HG02870 (cell line): ENCODE measurements at regions not wholly inside any gene's neighbourhood (a gene's known extent, or its start where the extent isn't known, plus 50 kb on each side); places are given as distances from the start of the nearest gene placed in this dataset.

Experiments
- ATAC-seq: cut with Tn5 transposase; IDR thresholded peaks from one replicate; pipeline ENCODE4 v1.9.1; 2021; ENCODE audit warnings: mild to moderate bottlenecking, moderate library complexity; ENCODE audit not compliant: unreplicated experiment

GRCh38 chr11:87437844-87438223, 400.1 kb downstream of the TMEM135 start:
- ATAC-seq = no peak

- ATAC-seq = no peak
These were observed 399.6 kb downstream of the TMEM135 start for GRCh38 chr11:87437133-87437843.

GRCh38 chr11:87432022-87432421, 394.3 kb downstream of the TMEM135 start:
- ATAC-seq = no peak

- ATAC-seq = no peak
These were observed 393.7 kb downstream of the TMEM135 start for GRCh38 chr11:87431392-87431791.

GRCh38 chr11:87430821-87431220, 393.1 kb downstream of the TMEM135 start:
- ATAC-seq = no peak

DNA sequence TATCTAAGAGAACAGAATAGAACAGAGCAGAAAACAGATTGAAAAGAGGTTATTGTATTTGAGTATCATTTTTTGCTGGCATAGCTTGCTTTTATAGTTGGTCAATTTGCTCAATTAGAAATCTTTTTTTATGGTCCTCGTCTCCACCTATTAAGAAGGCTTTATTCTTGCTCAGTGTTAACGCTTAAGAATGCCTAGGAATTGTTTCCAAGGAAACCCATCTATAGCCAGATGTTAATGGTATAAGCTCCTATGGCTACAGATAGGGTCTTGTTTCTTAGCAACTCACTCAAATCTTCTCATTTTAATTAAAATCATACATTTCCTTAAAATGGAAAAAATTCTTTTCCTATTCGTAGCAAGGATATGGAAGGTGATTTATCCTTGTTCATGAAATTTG, 392.3 kb downstream of the TMEM135 start:
- no peak for ATAC-seq

GRCh38 chr11:87428266-87428665, 390.5 kb downstream of the TMEM135 start:
- ATAC-seq = no peak

DNA sequence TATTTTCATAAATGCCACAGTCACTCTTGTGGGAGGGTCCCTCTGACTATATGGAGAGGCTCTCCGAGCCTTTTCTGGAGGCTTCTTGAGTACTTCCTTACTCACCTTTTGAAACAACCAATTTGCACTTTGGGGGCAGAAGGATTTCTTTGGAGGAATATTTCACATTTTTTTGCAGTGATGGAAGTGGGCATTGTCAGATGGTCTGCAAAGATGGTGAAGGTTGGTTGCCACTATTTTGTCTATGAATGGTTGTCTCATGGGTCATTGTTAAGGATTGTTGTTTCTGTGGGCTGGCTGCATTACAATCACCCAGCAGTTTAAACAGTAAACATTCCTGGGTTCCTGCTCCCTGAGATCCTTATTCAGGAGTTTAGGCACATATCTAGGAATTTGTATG, 388.2 kb downstream of the TMEM135 start:
- no peak for ATAC-seq

DNA sequence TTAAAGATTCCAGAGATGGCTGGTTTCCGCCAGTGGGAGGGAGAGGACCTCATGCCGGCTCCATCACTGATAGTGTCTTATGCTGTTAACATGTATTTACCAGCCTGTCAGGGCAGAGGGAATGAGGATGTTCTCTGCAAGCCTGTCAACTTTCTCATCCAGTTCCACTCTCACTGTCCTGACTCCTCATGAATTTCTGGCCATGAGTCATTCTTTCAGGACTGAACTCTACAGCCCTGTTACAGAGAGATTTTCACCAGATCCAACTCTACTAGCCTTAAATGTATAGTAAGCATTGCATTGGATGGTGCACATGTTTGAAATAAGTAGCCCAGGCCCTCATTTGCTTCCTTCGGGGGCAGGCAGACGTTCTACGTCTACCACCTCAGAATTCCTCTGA, 387.7 kb downstream of the TMEM135 start:
- ATAC-seq = no peak

GRCh38 chr11:87423161-87423560, 385.4 kb downstream of the TMEM135 start:
- no peak for ATAC-seq

DNA sequence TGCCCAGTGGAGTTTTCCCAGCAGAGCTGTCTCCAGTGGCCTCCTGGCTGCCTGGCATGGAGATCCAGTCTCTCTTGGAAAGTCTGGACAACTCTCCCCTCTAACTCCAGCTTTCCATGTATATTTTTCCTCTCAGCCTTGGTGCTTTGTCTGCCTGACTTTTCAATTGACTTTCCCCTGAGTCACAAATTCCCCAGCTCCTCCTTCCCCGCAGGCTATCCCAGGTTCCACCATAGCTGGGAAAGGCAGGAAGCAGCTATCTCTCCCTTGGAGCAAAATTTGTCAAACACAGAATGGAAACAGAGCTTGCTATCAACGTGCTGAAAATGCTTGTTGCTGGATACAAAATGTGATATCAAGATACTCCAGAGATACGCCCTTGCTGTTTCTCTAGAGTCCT, 384.8 kb downstream of the TMEM135 start:
- no peak for ATAC-seq

DNA sequence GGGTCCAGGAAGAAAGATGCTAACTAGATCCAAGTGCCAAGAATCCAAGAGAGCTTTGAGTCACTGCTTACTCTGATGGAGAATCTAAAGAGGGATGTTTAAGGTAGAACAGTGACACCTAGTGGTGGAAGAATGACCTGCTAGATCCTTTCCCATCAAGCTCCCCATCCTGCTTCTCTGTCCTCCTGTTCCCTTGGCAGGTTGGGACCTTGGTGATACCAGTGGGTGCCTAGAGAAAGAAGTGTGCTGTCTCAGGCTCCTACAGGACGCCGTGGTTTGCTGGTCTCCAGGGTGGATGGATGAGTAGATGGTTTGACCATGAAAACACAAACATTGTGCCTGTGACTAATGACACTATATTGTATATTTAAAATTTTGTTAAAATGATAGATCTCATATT, 383.7 kb downstream of the TMEM135 start:
- peak; percentile 74 for ATAC-seq

DNA sequence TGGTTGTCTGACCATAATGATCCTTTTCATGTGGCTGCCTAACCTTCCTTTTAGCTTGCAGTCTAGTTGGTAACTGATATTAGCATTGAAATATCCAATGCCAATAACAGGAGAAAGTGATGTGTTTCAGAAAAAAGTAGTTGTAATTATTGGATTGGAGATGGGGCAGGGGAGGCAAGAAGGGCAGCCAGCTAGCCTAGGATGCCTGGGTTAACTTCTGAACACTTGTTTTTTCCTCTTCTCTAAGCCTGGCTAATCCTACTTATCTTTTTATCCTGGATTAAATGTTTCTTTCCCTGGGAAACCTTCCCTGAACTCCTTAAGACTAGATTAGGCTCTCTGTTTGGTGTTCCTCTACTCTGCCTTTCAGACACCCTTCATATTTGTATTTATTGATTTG, 380.2 kb downstream of the TMEM135 start:
- ATAC-seq = no peak

- no peak for ATAC-seq
These were observed 368.1 kb downstream of the TMEM135 start for GRCh38 chr11:87405843-87406242.

- no peak for ATAC-seq
These were observed 367.6 kb downstream of the TMEM135 start for GRCh38 chr11:87405356-87405755.

DNA sequence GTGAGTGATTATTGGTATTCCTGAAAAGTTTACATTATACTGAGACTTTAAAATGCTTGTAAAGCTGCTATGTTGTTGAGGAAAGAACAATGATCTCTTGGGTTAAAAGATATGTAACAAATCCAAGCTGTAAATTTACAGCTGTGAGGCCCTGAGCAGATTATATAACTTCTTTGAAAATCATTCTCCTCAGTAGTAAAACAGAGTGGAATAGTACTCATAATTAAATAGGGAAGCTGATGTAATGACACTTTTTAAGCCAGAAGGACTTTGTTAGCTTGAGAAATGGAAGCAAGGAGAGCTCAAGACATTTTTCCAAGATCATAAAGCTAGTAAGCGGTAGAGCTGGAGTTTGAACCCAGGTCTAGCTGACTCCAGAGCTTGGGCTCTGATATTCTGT, 363.9 kb downstream of the TMEM135 start:
- no peak for ATAC-seq

GRCh38 chr11:87399341-87399740, 361.6 kb downstream of the TMEM135 start:
- ATAC-seq = no peak

- ATAC-seq = no peak
These were observed 361.2 kb downstream of the TMEM135 start for GRCh38 chr11:87398931-87399330.

DNA sequence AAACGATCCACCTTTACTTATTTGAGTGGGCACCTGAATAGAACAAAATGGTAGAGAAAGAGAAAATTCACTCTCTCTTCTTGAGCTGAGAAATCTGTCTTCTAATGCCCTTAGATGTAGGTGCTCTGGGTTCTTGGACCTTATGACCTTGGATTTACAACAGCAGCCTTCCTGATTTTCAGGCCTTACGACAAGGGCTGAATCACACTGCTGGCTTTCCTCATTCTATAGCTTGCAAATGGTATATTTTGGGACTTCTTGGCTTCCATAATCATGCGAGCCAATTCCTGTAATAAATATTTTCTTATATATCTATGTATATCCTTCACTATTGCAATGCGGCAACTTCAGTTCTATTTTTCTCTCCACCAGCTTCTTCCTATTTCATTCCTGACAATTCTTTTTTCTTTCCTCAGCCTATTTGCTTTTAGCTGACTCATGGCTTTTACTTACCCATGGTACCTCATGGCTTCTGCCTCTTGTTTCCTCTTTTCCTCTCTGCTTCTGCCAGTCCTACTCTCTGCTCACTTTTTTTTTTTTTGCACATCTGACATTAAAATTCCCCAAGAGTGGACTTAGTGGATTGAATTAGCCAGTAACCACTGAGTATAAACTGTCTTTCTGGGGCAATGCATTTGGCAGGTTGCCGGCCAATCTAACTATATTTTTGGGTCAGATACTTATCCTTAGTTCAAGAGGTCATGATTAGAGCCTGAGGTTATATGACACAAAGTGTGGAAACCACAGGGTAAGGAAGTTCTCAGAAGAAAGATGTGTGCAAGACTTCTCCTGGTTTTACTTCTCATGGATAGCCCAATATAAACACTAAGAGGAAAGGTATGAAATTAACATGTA, 359.5 kb downstream of the TMEM135 start:
- no peak for ATAC-seq

DNA sequence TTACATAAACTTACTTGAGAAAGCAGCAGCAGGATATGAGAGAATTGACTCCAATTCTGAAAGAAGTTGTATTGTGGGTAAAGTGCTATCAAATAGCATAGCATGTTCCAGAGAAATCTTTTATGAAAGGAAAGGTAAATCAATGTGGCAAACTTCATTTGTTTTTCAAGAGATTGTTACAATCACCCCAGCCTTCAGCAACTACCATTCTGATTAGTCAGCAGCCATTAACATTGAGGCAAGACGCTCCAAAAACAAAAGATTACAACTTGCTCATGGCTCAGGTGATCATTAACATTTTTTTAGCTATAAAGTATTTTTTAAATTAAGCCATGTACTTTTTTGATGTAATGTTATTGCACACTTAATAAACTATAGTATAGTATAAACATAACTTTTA, 357.2 kb downstream of the TMEM135 start:
- ATAC-seq = no peak

- no peak for ATAC-seq
These were observed 354.9 kb downstream of the TMEM135 start for GRCh38 chr11:87392665-87393064.

- no peak for ATAC-seq
These were observed 353.8 kb downstream of the TMEM135 start for GRCh38 chr11:87391496-87391895.
